PC-3 (cell line): ENCODE measurements at regions not wholly inside any gene's neighbourhood (a gene's known extent, or its start where the extent isn't known, plus 50 kb on each side); places are given as distances from the start of the nearest gene placed in this dataset.

ENCODE experiments used
- ATAC-seq: fragments of 200-7000 bp; cut with Tn5 transposase; 2 replicates; pipeline ENCODE4 v1.9.1; 2020; ENCODE audit warnings: mild to moderate bottlenecking, moderate library complexity
- BruUV-seq: library from RNA; stranded (reverse); fragments of 400-500 nt; replicated peaks from 2 replicates; lab custom pipeline; 2021; lab: Mats Ljungman, UMichigan
- CTCF ChIA-PET: fragments of 300-600 bp; sonication (Branson Sonifier 250); formaldehyde crosslinking; loops from one replicate; lab custom pipeline; 2022; ENCODE audit warnings: antibody characterized with exemption; lab: Charles Lee
- POLR2A ChIA-PET: fragments of 300-600 bp; sonication (Branson Sonifier 250); formaldehyde crosslinking; loops from one replicate; lab custom pipeline; 2022; ENCODE audit warnings: antibody characterized with exemption; ENCODE audit not compliant: unreplicated experiment; lab: Charles Lee
- DNase-seq: peaks from one replicate; pipeline ENCODE4 v3.0.0-alpha.2; 2015
- H2AFZ ChIP-seq: fragments of 300-600 bp; sonication (generic); 2 replicates; pipeline ENCODE4 v1.6.0; 2016; ENCODE audit warnings: antibody characterized with exemption, low read length
- H3F3A ChIP-seq: fragments of 300-600 bp; sonication (generic); one replicate; pipeline ENCODE4 v1.6.0; 2017; ENCODE audit warnings: antibody characterized with exemption, low read length, control low read depth, mild to moderate bottlenecking; ENCODE audit not compliant: unreplicated experiment
- H3K27ac ChIP-seq: fragments of 300-600 bp; sonication (generic); 2 replicates; pipeline ENCODE4 v1.5.1; 2016; ENCODE audit warnings: mild to moderate bottlenecking, low read length
- H3K27me3 ChIP-seq: fragments of 300-600 bp; sonication (generic); 2 replicates; pipeline ENCODE4 v1.6.1; 2016; ENCODE audit warnings: low read length, mixed read lengths
- H3K36me3 ChIP-seq: fragments of 300-600 bp; sonication (generic); 2 replicates; pipeline ENCODE4 v1.6.1; 2016; ENCODE audit warnings: low read depth, mixed run types, low read length, mixed read lengths
- H3K4me1 ChIP-seq: fragments of 300-600 bp; sonication (generic); 2 replicates; pipeline ENCODE4 v1.5.1; 2016; ENCODE audit warnings: low read length; ENCODE audit not compliant: insufficient read depth
- H3K4me2 ChIP-seq: fragments of 300-600 bp; sonication (generic); 2 replicates; pipeline ENCODE4 v1.6.0; 2016; ENCODE audit warnings: low read length
- H3K4me3 ChIP-seq: fragments of 300-600 bp; sonication (generic); 2 replicates; pipeline ENCODE4 v1.5.1; 2016; ENCODE audit warnings: mild to moderate bottlenecking, low read length, mixed read lengths
- H3K79me2 ChIP-seq: fragments of 300-600 bp; sonication (generic); 2 replicates; pipeline ENCODE4 v1.6.1; 2017; ENCODE audit warnings: low read length, mixed read lengths
- H3K9ac ChIP-seq: fragments of 300-600 bp; sonication (generic); 2 replicates; pipeline ENCODE4 v1.6.0; 2016; ENCODE audit warnings: mild to moderate bottlenecking, low read length
- H3K9me2 ChIP-seq: fragments of 300-600 bp; sonication (generic); replicated peaks from 2 replicates; pipeline ENCODE4 v1.6.1; 2016; ENCODE audit warnings: mixed run types, low read length, mixed read lengths
- H3K9me3 ChIP-seq: fragments of 300-600 bp; sonication (generic); 2 replicates; pipeline ENCODE4 v1.6.1; 2016; ENCODE audit warnings: low read length, mixed read lengths
- H4K20me1 ChIP-seq: fragments of 300-600 bp; sonication (generic); 2 replicates; pipeline ENCODE4 v1.6.1; 2016; ENCODE audit warnings: low read length, mixed read lengths
- EZH2 ChIP-seq: fragments of 300-600 bp; sonication (generic); IDR thresholded peaks from one replicate; pipeline ENCODE4 v1.6.1; 2017; ENCODE audit warnings: antibody characterized with exemption, mild to moderate bottlenecking, low read length; ENCODE audit not compliant: unreplicated experiment
- EZH2phosphoT487 ChIP-seq: fragments of 300-600 bp; sonication (generic); IDR thresholded peaks from 2 replicates; pipeline ENCODE4 v1.6.1; 2018; ENCODE audit warnings: mild to moderate bottlenecking, antibody characterized with exemption, low read length, borderline replicate concordance
- intact Hi-C: fragments of 100-400 bp; cut with micrococcal nuclease; formaldehyde crosslinking; loops from 2 replicates; pipeline ENCODE4 v1.9.0; 2023
- TF ChIP-seq, protein P1 (sequence below): fragments of 300-600 bp; sonication (generic); conservative IDR thresholded peaks from 2 replicates; pipeline ENCODE4 v1.5.1; 2017; ENCODE audit warnings: antibody characterized with exemption, low read depth, mild to moderate bottlenecking, low read length

DNA sequence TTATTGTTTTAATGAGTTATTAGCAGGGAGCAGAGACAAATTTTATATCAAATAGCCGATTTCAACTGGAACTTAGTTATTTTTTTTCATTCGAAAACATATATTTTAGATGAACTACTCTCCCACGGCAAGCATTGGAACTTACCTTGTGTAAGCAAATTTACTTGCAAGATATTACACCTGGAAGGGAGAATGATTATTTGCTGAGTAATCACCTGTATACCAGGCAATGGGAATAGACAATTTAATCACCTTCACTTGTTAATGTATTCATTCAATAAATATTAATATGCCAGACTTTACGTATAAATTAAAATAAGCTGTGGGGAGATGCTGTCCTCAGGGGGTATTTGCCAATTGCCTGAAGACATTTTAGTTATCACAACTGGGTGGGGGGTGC is 1069.9 kb upstream of the CHAC2 start:
- no peaks in the 10 kb centered on the region for H3K79me2 ChIP-seq
- POLR2A ChIA-PET, result no interaction called here
- no peaks in the 10 kb centered on the region for H3K4me1 ChIP-seq
- no peaks in the 10 kb centered on the region for H3K9me3 ChIP-seq
- intact Hi-C loops, result no loop called here
- no peak overlapping the region for H3K4me2 ChIP-seq
- H3F3A ChIP-seq, result no peaks in the 10 kb centered on the region
- BruUV-seq, result no TSS peak
- no peak overlapping the region for H3K4me3 ChIP-seq
- H3K36me3 ChIP-seq, result no peaks in the 10 kb centered on the region
- no peak overlapping the region for H2AFZ ChIP-seq
- H3K27me3 ChIP-seq, result no peaks in the 10 kb centered on the region
- ATAC-seq (no peak), DNase-seq (no peak)
- H3K9me2 ChIP-seq, result no peaks in the 10 kb centered on the region
- no peak overlapping the region for H3K27ac ChIP-seq
- no peaks in the 10 kb centered on the region for H4K20me1 ChIP-seq
- no peak overlapping the region for H3K9ac ChIP-seq
- TF ChIP-seq EZH2 (no peak), EZH2phosphoT487 (no peak)
- TF ChIP-seq, protein P1, sequence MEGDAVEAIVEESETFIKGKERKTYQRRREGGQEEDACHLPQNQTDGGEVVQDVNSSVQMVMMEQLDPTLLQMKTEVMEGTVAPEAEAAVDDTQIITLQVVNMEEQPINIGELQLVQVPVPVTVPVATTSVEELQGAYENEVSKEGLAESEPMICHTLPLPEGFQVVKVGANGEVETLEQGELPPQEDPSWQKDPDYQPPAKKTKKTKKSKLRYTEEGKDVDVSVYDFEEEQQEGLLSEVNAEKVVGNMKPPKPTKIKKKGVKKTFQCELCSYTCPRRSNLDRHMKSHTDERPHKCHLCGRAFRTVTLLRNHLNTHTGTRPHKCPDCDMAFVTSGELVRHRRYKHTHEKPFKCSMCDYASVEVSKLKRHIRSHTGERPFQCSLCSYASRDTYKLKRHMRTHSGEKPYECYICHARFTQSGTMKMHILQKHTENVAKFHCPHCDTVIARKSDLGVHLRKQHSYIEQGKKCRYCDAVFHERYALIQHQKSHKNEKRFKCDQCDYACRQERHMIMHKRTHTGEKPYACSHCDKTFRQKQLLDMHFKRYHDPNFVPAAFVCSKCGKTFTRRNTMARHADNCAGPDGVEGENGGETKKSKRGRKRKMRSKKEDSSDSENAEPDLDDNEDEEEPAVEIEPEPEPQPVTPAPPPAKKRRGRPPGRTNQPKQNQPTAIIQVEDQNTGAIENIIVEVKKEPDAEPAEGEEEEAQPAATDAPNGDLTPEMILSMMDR, result no peak
- CTCF ChIA-PET, result no interaction called here

DNA sequence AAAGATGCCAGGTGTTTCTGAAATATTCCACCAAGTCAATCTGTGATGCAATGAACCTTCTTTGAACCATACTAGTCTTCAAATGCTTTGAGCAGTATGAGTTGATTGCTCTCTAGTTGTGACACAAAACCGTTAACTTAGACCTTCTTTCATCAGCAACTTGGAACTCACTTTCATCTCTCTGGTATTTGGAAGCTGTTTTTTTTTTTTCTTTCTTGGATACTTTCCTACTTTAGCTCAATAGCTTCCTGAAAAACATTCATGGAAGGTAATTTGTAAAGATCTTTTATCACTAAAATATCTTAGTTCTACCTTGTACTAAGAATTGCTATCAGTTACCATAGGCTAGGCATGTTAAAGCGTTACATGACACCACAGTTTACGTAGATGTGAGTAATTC is 1071.9 kb upstream of the CHAC2 start:
- TF ChIP-seq, protein P1, result no peak
- no peak for TF ChIP-seq EZH2
- TF ChIP-seq EZH2phosphoT487, result no peak
- no peak overlapping the region for H3K27ac ChIP-seq
- BruUV-seq, result no TSS peak
- no peaks in the 10 kb centered on the region for H3F3A ChIP-seq
- intact Hi-C loops, result no loop called here
- H2AFZ ChIP-seq, result no peak overlapping the region
- no peaks in the 10 kb centered on the region for H3K9me2 ChIP-seq
- DNase-seq (no peak), ATAC-seq (no peak)
- H3K4me2 ChIP-seq, result no peak overlapping the region
- no peaks in the 10 kb centered on the region for H3K36me3 ChIP-seq
- H3K79me2 ChIP-seq, result no peaks in the 10 kb centered on the region
- ChIA-PET POLR2A (no interaction called here), CTCF (no interaction called here)
- no peak overlapping the region for H3K4me3 ChIP-seq
- no peaks in the 10 kb centered on the region for H3K4me1 ChIP-seq
- no peaks in the 10 kb centered on the region for H4K20me1 ChIP-seq
- no peaks in the 10 kb centered on the region for H3K9me3 ChIP-seq
- H3K9ac ChIP-seq, result no peak overlapping the region
- no peaks in the 10 kb centered on the region for H3K27me3 ChIP-seq

DNA sequence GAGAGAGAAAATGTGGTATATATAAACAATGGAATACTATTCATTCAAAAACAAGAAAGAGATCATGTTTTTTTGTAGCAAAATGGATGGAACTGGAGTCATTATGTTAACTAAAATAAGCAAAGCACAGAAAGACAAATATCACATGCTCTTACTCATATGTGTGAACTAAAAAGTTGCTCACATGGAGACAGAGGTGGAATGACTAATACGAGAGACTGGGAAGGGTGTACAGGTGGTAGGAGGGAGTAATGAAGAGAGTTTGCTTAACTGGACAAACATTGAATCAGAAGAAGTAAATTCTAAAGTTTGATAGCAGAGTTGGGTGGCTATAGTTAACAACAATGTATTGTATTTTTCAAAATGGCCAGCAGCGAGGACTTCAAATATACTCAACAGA is 1080.7 kb upstream of the CHAC2 start:
- no peaks in the 10 kb centered on the region for H3K9me2 ChIP-seq
- no peaks in the 10 kb centered on the region for H3K27me3 ChIP-seq
- no peaks in the 10 kb centered on the region for H4K20me1 ChIP-seq
- H2AFZ ChIP-seq, result peak overlapping the region; percentile 49; the same call in 1 of the 2 replicates
- BruUV-seq, result no TSS peak
- ATAC-seq (peak; percentile 100), DNase-seq (peak; percentile 85)
- TF ChIP-seq EZH2phosphoT487, result no peak
- TF ChIP-seq EZH2, result no peak
- TF ChIP-seq, protein P1, result no peak
- intact Hi-C loops, result loop anchor here (5.0 kb wide), 1 partner anchor 250 kb away; no protein-coding TSS in a partner anchor
- H3K36me3 ChIP-seq, result no peaks in the 10 kb centered on the region
- H3K9me3 ChIP-seq, result peaks cover 12% of the 10 kb centered on the region; the same call in 1 of the 2 replicates
- ChIA-PET POLR2A (no interaction called here), CTCF (no interaction called here)
- H3K27ac ChIP-seq, result peak overlapping the region; percentile 77
- H3F3A ChIP-seq, result no peaks in the 10 kb centered on the region
- H3K4me1 ChIP-seq, result peaks cover 12% of the 10 kb centered on the region
- peak overlapping the region; percentile 20; the same call in 1 of the 2 replicates for H3K9ac ChIP-seq
- H3K79me2 ChIP-seq, result no peaks in the 10 kb centered on the region
- H3K4me2 ChIP-seq, result 0 out of 2 replicates have a peak overlapping the region, but pooled peaks have one; percentile 0
- no peak overlapping the region for H3K4me3 ChIP-seq
